Activated CD4-positive, alpha-beta T cell treated with anti-CD3 and anti-CD28 coated beads, Interleukin-2, amount 50 U/mL, for 4 hours (primary cell): ENCODE measurements at regions not wholly inside any gene's neighbourhood (a gene's known extent, or its start where the extent isn't known, plus 50 kb on each side); places are given as distances from the start of the nearest gene placed in this dataset.
"Not testable (repeated sequence)": the region's sequence is repeated elsewhere in the genome, so short reads cannot be mapped to it uniquely, and the experiment has no call there.

Experiments
- DNase-seq, 2 experiments: peaks; one replicate each; pipeline ENCODE4 v3.0.0-alpha.2; 2020

GRCh38 chr1:194755241-194755994 lies 1569.0 kb upstream of the B3GALT2 start:
- no peak for DNase-seq

DNA sequence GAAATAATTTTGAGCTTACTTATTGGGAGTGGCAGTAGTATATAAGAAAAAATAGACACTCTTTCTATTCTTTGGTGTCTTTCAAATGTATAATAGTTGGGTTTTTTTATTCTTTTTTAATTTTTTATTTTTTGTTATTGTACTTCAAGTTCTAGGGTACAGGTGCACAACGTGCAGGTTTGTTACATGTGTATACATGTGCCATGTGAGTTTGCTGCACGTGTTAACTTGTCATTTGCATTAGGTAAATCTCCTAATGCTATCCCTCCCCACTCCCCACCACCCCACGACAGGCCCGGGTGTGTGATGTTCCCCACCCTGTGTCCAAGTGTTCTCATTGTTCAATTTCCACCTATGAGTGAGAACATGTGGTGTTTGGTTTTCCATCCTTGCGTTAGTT lies 1552.4 kb upstream of the B3GALT2 start:
- not testable (repeated sequence) for DNase-seq

GRCh38 chr1:194734970-194735369 lies 1548.6 kb upstream of the B3GALT2 start:
- no peak for DNase-seq

GRCh38 chr1:194731025-194731424 lies 1544.6 kb upstream of the B3GALT2 start:
- DNase-seq: no peak

- DNase-seq: no peak
These were observed 1543.9 kb upstream of the B3GALT2 start for GRCh38 chr1:194730304-194730703.

DNA sequence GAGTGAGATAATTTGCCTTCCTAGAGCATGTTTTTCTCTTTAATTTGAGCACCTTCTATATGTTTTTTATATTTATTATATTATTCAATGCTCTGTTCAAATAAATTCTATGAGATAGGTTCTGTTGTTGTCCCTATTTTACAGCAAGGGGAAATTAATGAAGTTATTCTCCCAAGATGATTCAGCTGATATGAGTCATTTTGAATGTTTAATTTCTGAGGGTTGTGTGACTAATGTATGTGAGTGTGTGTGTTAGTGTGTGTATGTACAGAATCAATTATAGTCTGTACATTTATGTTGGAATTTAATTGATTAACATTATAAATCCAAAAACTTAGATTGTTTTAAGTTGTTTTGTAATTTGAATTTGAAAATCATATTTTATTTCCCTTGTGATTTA lies 1536.7 kb upstream of the B3GALT2 start:
- DNase-seq: no peak

GRCh38 chr1:194717941-194718340 lies 1531.5 kb upstream of the B3GALT2 start:
- no peak for DNase-seq

DNA sequence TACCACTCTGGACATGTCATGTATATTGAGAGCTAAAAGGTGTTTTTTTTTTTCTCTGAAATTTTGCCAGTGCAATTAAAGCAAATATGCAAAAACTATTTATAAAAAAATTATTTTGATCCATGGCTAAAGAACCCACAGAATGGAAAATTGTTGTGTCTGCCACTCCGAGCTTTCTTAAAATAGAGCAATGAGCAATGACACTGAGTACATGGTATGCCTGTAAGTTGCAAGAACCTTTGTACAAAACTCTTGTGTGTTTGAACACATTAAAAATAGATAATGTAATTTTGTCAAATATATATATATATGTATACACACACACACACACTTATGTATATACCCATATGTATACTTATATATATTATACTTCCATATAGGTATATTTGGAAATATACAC lies 1530.9 kb upstream of the B3GALT2 start:
- no peak for DNase-seq

DNA sequence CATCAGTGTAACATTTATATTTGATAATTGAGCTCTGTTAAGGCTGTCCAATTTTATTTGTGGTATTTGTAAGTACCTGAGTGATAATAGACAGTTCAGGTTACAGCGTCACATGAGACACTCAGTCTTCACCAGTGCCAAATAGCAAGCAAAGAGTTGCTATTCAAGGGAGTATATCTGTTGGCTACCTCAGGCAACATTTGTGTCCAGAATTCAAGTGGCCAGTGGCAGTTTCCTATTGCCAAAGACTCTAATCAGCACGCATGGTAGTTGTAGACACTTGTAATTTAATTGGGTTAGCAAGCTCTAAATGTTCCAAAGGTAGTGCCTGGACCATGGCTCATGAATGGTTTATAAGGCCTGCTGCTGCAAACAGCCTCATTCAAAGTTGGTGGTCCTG lies 1524.3 kb upstream of the B3GALT2 start:
- DNase-seq: no peak

DNA sequence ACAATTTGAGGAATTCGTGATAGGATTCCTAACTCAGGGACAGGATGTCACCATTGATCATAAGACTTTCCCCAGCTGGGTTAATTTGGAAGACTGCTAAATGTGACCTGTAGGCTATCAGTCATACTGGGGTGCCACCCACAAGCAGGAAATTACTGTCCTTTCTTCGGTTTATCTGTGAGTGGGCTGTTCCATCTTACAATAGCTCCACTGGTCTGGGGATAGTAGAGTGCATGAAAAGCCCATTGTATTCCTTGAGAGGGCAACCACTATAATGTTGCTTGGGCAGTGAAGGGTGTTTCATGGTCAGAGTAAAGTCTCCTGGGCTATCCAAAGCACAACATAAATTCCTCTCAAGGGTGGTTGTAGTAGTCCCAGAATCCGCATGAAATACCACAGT lies 1523.0 kb upstream of the B3GALT2 start:
- DNase-seq: no peak

GRCh38 chr1:194707074-194707473 lies 1520.7 kb upstream of the B3GALT2 start:
- no peak for DNase-seq

DNA sequence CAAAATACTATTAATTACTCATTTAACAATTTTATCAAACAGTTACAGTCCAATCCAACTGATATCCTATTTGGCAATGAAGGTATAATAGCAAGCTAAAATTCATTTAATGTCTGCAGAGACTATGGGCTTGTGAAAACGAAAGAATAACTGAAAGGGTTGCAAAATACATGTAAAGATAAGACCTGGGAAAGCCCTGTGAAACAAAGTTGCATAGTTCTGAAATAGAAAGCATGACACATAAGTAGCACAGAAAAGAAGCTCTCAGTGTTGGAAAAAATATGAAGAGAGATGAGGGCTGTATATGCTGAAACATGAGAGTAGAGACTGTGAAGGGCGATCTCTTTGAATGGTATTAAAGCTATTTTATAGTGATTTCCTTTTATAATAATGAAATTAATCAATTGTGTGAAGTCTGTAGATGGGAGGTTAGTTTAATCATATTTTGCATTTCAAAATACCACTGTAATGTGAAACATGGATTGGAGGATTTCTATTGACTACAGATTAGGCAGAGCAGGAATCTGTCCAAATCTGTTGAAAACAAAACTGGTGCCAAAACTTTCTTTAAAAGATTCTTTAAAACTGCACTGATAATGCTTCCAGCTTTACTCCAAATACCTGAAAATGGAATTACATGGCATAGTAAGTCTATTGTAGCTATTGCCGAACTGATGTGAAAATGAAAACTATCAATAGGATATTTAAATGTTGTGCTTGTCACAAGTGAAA lies 1518.9 kb upstream of the B3GALT2 start:
- DNase-seq: no peak

GRCh38 chr1:194698908-194699318 lies 1512.5 kb upstream of the B3GALT2 start:
- no peak for DNase-seq

GRCh38 chr1:194693244-194693643 lies 1506.8 kb upstream of the B3GALT2 start:
- no peak for DNase-seq

GRCh38 chr1:194684636-194685035 lies 1498.2 kb upstream of the B3GALT2 start:
- DNase-seq: no peak

DNA sequence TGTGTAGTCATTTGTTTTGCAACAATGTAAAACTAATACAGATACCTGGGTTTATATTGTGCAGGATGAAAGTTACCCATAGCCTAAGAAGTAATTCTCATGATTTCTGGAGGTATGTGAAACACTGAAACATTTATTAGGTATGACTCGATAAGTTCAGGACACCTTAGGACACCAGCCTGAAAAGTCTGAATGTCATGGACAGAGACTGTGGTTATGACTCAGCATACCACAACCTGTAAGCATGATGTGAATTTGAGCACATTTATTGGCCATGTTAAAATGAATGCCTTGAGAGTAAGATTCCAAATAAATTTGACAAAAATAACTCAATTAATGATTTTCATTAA lies 1471.7 kb upstream of the B3GALT2 start:
- DNase-seq: no peak

- no peak for DNase-seq
These were observed 1468.5 kb upstream of the B3GALT2 start for GRCh38 chr1:194654956-194655355.

GRCh38 chr1:194653385-194653784 lies 1467.0 kb upstream of the B3GALT2 start:
- DNase-seq: no peak

- no peak for DNase-seq
These were observed 1460.7 kb upstream of the B3GALT2 start for GRCh38 chr1:194647118-194647517.

DNA sequence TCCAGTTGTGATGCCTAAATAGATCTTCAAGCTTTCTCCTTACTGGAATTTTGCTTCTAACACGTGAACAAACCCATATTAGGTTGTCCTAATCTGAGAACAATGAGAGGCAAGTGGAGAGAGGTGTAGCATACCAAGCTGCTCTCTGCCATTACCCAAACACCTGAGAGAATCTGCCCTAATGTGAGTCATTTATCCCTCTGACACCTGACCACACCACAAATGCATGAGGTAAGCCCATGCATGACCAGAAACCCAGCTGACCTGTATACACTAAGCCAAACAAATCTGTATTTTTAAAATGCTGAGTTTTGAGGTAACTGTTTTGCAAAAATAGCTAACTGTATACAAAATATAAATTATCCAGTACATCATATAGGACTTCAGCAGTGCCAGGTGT lies 1458.1 kb upstream of the B3GALT2 start:
- DNase-seq: no peak

GRCh38 chr1:194640322-194640721 lies 1453.9 kb upstream of the B3GALT2 start:
- no peak for DNase-seq

- DNase-seq: no peak
These were observed 1442.6 kb upstream of the B3GALT2 start for GRCh38 chr1:194629011-194629410.

- no peak for DNase-seq
These were observed 1438.4 kb upstream of the B3GALT2 start for GRCh38 chr1:194624833-194625232.

- DNase-seq: no peak
These were observed 1431.7 kb upstream of the B3GALT2 start for GRCh38 chr1:194618101-194618500.

- not testable (repeated sequence) for DNase-seq
These were observed 1430.9 kb upstream of the B3GALT2 start for GRCh38 chr1:194617272-194617671.
